SK-N-MC (cell line): ENCODE measurements at regions not wholly inside any gene's neighbourhood (a gene's known extent, or its start where the extent isn't known, plus 50 kb on each side); places are given as distances from the start of the nearest gene placed in this dataset.

Experiments used
- EZH2 ChIP-seq: fragments of 200-600 bp; sonication (generic); IDR thresholded peaks from one replicate; pipeline ENCODE4 v1.6.1; 2017; ENCODE audit warnings: antibody characterized with exemption
- POLR2AphosphoS5 ChIP-seq: IDR thresholded peaks from 2 replicates; pipeline ENCODE4 v1.6.1; 2012; ENCODE audit warnings: mild to moderate bottlenecking, low read depth, low read length, borderline replicate concordance

- TF ChIP-seq POLR2AphosphoS5 (no peak), EZH2 (no peak)
These were observed 64.5 kb downstream of the SEC61B start for GRCh38 chr9:99286536-99286935.
